ENCODE measurements at regions not wholly inside any gene's neighbourhood (a gene's known extent, or its start where the extent isn't known, plus 50 kb on each side); places are given as distances from the start of the nearest gene placed in this dataset.
"Not testable (repeated sequence)": the region's sequence is repeated elsewhere in the genome, so short reads cannot be mapped to it uniquely, and the experiment has no call there.

GRCh38 chr12:83226960-83227359 is 540.3 kb downstream of the TMTC2 start:
- DNase-seq (ENCODE audit: low spot score): not testable (repeated sequence)

GRCh38 chr12:83225806-83226205 is 539.1 kb downstream of the TMTC2 start:
- no peak for DNase-seq (ENCODE audit: low spot score)

GRCh38 chr12:83224012-83224411 is 537.3 kb downstream of the TMTC2 start:
- DNase-seq (ENCODE audit: low spot score): no peak

GRCh38 chr12:83220774-83221173 is 534.1 kb downstream of the TMTC2 start:
- DNase-seq (ENCODE audit: low spot score): no peak

GRCh38 chr12:83216230-83216629 is 529.5 kb downstream of the TMTC2 start:
- no peak for DNase-seq (ENCODE audit: low spot score)

GRCh38 chr12:83214185-83214584 is 527.5 kb downstream of the TMTC2 start:
- no peak for DNase-seq (ENCODE audit: low spot score)

GRCh38 chr12:83210933-83211332 is 524.2 kb downstream of the TMTC2 start:
- no peak for DNase-seq (ENCODE audit: low spot score)

- no peak for DNase-seq (ENCODE audit: low spot score)
These were observed 512.4 kb downstream of the TMTC2 start for GRCh38 chr12:83199069-83199468.

GRCh38 chr12:83198291-83199015 is 511.7 kb downstream of the TMTC2 start:
- DNase-seq (ENCODE audit: low spot score): peak; percentile 18

- DNase-seq (ENCODE audit: low spot score): no peak
These were observed 510.8 kb downstream of the TMTC2 start for GRCh38 chr12:83197483-83197914.

- no peak for DNase-seq (ENCODE audit: low spot score)
These were observed 510.1 kb downstream of the TMTC2 start for GRCh38 chr12:83196694-83197350.

GRCh38 chr12:83190631-83191390 is 504.1 kb downstream of the TMTC2 start:
- DNase-seq (ENCODE audit: low spot score): no peak

- no peak for DNase-seq (ENCODE audit: low spot score)
These were observed 499.7 kb downstream of the TMTC2 start for GRCh38 chr12:83186419-83186818.

GRCh38 chr12:83185241-83185640 is 498.5 kb downstream of the TMTC2 start:
- no peak for DNase-seq (ENCODE audit: low spot score)

All from COLO829 (cell line).